Adipose tissue (tissue), 3 donors: ENCODE measurements at regions not wholly inside any gene's neighbourhood (a gene's known extent, or its start where the extent isn't known, plus 50 kb on each side); places are given as distances from the start of the nearest gene placed in this dataset.

Source experiments
- H3K27ac ChIP-seq: one replicate; pipeline ENCODE4 v1.5.1; 2013; ENCODE audit warnings: low read depth, low read length
- WGBS, 3 donors: extraction: QIAGEN DNeasy Blood & Tissue Kit; methylation state at CpG; one replicate each; pipeline ENCODE4 v1.1.7; 2013; 5-methylcytosine and 5-hydroxymethylcytosine counted together
- donor health status: healthy with polysubstance abuse.
- donor health status: Bipolar disorder and iron deficiency.
- donor health status: healthy.

- 50 to 57% (median 56%) methylated on average over 1 of the region's 1 CpG for WGBS, 3 donors
- no peak overlapping the region for H3K27ac ChIP-seq
Observed at GRCh38 chr4:31929676-31930345, 1209.6 kb downstream of the PCDH7 start.

DNA sequence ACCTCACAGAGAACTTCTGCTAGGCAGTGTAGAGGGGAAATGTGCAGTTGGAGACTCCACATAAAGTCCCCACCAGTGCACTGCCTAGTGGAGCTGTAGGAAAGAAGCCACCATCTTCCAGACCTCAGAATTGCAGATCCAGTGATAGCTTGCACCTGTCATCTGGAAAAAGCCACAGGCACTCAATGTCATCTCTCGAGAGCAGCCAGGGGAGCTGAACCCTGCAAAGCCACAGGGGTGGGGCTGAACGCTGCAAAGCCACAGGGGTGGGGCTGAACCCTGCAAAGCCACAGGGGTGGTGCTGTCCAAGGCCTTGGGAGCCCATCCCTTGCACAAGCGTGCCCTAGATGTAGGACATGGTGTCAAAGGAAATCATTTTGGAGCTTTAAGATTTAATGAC, 1226.3 kb downstream of the PCDH7 start:
- 25 to 60% (median 27%) methylated on average over 3 of the region's 3 CpGs for WGBS, 3 donors
- no peak overlapping the region for H3K27ac ChIP-seq

DNA sequence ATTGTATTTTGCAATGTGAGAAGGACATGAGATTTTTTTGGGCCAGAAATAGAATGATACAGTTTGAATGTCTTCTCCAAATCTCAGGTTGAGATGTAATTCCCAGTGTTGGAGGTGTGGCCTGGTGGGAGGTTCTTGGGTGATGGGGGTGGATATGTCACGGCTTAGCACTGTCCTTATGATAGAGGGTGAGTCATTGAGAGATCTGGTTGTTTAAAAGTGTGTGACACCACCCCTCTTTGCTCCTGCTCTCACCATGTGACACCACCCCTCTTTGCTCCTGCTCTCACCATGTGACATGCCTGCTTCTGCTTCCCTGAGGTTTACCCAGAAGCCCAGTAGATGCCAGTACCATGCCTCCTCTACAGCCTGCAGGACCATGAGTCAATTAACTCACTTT, 1226.9 kb downstream of the PCDH7 start:
- 67 to 77% (median 69%) methylated on average over 1 of the region's 1 CpG for WGBS, 3 donors
- H3K27ac ChIP-seq = no peak overlapping the region

GRCh38 chr4:31949045-31949444, 1228.9 kb downstream of the PCDH7 start:
- 82 to 89% (median 88%) methylated on average over 5 of the region's 5 CpGs for WGBS, 3 donors
- no peak overlapping the region for H3K27ac ChIP-seq

DNA sequence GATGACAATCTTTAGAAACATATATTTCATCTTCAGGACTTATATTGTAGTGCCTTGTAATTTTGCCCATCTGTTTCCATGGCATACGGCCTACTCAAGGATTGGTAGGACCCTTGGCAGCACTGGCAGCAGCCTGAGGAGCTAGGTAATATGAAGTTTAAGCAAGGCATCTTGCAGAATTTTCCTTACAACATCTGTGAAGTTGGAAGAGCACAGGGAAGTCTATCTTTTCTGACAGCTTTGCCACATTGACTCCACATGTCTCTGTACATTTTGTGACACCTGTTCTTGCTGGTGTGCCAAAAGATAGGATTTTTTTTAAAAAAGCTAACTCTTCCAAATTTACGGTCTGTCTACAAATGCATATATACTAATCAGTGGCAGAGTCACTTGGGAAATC, 1235.2 kb downstream of the PCDH7 start:
- 59 to 86% (median 81%) methylated on average over 2 of the region's 2 CpGs for WGBS, 3 donors
- H3K27ac ChIP-seq = no peak overlapping the region

- H3K27ac ChIP-seq = no peak overlapping the region
Observed at GRCh38 chr4:31959972-31960371, 1239.8 kb downstream of the PCDH7 start.

DNA sequence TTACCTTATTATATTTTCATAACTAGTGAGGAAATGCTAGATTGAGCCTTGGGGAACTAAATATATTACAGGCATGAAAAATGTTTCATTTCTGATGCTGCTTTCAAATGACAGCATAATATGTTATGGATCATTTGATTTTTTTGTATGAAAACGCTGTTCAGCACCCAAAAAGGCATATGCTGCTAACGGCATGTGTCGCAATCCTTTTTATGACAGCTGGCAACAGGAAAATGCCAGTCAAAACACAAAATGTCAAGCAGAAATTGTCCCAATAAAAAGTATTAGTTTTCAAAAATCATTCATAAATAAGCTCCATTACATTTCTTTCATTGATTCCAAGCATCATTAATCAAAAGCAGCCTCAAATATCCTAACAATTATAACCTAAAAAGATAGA, 1244.5 kb downstream of the PCDH7 start:
- H3K27ac ChIP-seq = no peak overlapping the region
- WGBS, 3 donors = 56 to 82% (median 61%) methylated on average over 3 of the region's 3 CpGs

DNA sequence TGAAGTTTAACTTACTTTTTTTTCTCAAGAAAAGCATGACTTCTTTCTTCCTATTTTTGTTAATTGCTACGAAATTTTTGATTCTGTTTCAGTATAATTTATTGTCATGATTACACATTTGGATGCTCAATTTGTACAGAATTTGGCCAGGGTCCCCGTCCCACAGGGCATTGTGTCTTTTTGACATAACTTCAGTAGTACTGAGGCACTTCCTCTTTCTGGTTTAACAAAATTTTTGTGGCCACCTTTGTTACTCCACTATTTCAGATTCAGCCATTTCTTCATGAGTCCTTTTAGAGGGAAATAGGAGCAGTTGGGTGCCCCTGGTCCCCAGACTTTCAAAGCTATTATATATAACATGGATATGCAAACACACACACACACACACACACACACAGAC, 1248.7 kb downstream of the PCDH7 start:
- 49 to 61% (median 60%) methylated on average over 2 of the region's 2 CpGs for WGBS, 3 donors
- H3K27ac ChIP-seq = no peak overlapping the region

GRCh38 chr4:31974490-31975002, 1254.4 kb downstream of the PCDH7 start:
- H3K27ac ChIP-seq = no peak overlapping the region
- WGBS, 3 donors = 58 to 79% (median 69%) methylated on average over 2 of the region's 2 CpGs

DNA sequence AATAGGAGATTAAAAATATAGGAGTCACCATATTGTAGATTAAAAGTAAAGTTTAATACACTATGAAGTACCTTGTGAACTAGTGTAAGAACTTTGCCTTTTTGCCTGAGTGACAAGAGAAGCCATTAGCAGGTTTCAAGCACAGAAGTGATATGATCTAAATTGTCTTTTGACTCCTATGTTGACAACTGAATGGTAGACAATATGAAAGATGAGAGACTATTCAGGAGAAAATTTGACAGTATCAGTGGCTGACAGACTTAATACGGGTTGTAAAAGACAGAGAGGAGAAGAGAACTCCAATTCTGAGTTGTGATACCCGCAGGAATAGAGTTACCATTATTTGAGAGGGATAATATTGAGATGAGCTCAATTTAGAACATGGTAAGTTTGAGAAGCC, 1259.8 kb downstream of the PCDH7 start:
- 62 to 84% (median 78%) methylated on average over 2 of the region's 2 CpGs for WGBS, 3 donors
- H3K27ac ChIP-seq = no peak overlapping the region

GRCh38 chr4:31983246-31983645, 1263.1 kb downstream of the PCDH7 start:
- 86 to 94% (median 93%) methylated on average over 1 of the region's 1 CpG for WGBS, 3 donors
- H3K27ac ChIP-seq = no peak overlapping the region

DNA sequence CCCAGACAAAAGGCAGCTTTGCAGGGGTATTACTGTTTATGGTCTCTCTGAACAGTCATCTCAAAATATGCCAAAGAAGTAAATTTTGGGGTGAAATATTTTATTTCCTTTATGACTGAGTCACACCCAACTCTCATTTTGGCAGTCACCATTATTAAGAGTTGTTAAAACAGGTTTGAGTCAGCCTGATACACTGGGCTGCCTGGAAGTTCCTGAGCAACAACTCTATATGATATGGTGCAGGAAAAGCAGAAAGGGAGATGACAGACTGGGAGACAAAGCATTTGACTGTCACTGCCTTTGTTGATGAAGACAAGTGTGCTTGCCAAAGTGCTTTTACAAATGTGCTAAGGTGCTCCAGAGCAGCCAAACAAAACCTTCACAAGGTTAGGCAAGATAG, 1263.5 kb downstream of the PCDH7 start:
- no peak overlapping the region for H3K27ac ChIP-seq

GRCh38 chr4:31984872-31985271, 1264.7 kb downstream of the PCDH7 start:
- WGBS, 3 donors = 71 to 85% (median 84%) methylated on average over 2 of the region's 2 CpGs
- H3K27ac ChIP-seq = no peak overlapping the region

GRCh38 chr4:31995943-31996901, 1276.1 kb downstream of the PCDH7 start:
- WGBS, 3 donors = 84 to 91% (median 90%) methylated on average over 44 to 55 of the region's 55 CpGs
- no peak overlapping the region for H3K27ac ChIP-seq

DNA sequence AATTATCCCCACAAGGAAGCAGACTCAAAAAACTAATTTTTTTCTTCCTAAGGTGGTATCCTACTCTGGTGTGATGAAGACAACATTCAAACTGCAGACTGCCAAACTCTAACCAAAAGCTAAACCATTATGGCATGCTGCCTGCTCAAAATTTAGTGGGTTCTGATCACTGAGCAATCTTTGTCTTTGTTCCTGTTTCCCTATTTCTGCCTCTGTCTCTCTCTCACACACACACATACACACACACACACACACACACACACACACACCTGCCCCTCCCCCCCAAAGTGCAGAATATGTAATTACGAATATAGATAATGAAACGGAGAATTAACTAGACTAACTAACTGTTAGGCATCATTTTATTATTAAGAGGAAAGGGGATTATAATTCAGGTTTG, 1278.6 kb downstream of the PCDH7 start:
- 70 to 75% (median 73%) methylated on average over 2 of the region's 2 CpGs for WGBS, 3 donors
- H3K27ac ChIP-seq = no peak overlapping the region

GRCh38 chr4:31999848-32000247, 1279.7 kb downstream of the PCDH7 start:
- WGBS, 3 donors = 64 to 83% (median 64%) methylated on average over 1 of the region's 1 CpG
- no peak overlapping the region for H3K27ac ChIP-seq

DNA sequence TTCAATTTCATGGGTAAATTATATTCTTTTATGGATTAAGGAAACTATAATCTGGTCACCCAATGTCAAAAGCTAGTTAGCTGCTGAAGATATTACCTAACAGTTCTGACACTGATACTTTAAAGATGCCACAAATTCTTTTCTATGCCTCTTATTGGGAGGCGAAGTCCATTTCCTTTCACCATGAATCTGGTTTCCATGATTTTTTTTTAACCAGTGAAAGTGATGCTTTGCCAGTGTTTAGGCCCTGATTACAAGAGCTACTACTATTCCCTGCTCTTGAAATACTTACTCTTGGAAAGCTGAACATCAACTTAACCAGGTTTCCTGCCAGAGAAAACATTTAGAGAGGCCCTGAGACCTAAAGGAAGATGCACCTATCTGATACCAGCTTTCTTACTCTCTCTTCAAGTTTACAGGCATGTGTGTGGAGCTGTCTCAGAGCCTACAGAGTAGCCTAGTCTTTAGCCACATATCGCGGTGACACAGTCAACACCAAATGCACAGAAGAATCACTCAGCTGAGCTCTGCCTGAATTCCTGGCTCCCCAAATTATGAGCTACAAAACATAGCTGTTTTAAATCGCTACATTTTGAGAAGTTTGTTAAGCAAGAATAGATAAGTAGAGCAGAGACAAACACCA, 1280.8 kb downstream of the PCDH7 start:
- H3K27ac ChIP-seq = no peak overlapping the region
- 91 to 93% (median 91%) methylated on average over 4 of the region's 4 CpGs for WGBS, 3 donors

DNA sequence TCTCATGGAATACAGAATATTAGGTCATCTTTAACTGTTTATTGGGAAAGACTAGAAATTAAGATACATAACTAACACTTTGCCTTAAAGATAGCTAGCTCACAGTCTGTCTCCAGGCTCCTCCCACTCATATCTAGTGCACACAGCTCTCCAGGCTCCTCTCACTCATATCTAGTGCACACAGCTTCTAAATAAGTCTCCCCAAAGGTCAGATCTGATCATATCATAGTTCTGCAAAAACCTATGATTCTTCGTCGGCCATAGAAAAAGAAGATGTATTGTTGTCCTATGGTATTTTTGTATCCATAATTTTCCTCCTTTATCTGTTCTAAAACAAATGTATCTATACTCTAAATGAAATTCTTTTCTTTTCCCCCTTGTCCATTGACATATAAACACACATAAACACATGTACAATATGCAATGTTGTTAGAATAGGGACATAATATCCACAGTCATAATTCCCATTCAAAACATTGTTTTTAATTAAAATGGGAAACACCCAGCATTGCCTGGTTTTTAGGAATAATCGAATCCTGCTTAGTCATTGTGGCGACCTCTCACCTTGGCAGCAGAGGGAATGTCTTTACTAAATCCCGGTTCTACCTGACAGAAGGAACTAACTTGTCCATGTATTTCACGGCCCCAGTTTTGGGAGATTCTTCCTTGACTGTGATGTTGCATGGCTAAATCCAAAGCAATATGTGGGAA, 1282.0 kb downstream of the PCDH7 start:
- H3K27ac ChIP-seq = no peak overlapping the region
- WGBS, 3 donors = 72 to 74% (median 73%) methylated on average over 6 of the region's 6 CpGs

GRCh38 chr4:32003548-32003947, 1283.4 kb downstream of the PCDH7 start:
- 26 to 88% (median 84%) methylated on average over 1 of the region's 1 CpG for WGBS, 3 donors
- H3K27ac ChIP-seq = no peak overlapping the region
